ENCODE measurements at regions not wholly inside any gene's neighbourhood (a gene's known extent, or its start where the extent isn't known, plus 50 kb on each side); places are given as distances from the start of the nearest gene placed in this dataset.

DNA sequence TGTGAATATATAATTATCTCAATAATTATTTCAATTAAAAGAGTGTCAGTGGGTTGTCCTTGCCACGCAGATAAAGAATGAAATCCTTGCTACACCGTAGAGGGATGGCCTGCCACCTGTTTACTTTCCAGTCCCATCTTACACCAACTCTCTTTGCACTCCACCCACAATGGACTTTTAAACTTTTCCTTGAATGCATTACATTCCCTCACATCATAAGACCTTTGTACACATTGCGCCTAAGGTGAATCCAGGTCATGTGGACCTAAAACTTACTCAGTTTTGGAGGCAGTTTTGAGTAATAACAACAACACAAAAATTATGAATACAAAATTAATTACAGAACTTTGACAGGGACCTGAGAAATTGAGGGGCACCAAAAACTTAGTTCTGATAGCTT lies 78.7 kb upstream of the PDE5A start:
- TF ChIP-seq, protein P1, sequence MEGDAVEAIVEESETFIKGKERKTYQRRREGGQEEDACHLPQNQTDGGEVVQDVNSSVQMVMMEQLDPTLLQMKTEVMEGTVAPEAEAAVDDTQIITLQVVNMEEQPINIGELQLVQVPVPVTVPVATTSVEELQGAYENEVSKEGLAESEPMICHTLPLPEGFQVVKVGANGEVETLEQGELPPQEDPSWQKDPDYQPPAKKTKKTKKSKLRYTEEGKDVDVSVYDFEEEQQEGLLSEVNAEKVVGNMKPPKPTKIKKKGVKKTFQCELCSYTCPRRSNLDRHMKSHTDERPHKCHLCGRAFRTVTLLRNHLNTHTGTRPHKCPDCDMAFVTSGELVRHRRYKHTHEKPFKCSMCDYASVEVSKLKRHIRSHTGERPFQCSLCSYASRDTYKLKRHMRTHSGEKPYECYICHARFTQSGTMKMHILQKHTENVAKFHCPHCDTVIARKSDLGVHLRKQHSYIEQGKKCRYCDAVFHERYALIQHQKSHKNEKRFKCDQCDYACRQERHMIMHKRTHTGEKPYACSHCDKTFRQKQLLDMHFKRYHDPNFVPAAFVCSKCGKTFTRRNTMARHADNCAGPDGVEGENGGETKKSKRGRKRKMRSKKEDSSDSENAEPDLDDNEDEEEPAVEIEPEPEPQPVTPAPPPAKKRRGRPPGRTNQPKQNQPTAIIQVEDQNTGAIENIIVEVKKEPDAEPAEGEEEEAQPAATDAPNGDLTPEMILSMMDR (conservative IDR thresholded peaks at IDR 0.05; ENCODE audit: low read length) = no peak
- TF ChIP-seq EZH2phosphoT487 (IDR thresholded peaks at IDR 0.05; ENCODE audit: borderline replicate concordance) = no peak
